HG03521 (cell line): ENCODE measurements at regions not wholly inside any gene's neighbourhood (a gene's known extent, or its start where the extent isn't known, plus 50 kb on each side); places are given as distances from the start of the nearest gene placed in this dataset.
"Not testable (repeated sequence)": the region's sequence is repeated elsewhere in the genome, so short reads cannot be mapped to it uniquely, and the experiment has no call there.

Experiments
- ATAC-seq: cut with Tn5 transposase; IDR thresholded peaks from one replicate; pipeline ENCODE4 v1.9.1; 2021; ENCODE audit warnings: mild to moderate bottlenecking, moderate library complexity; ENCODE audit not compliant: unreplicated experiment

DNA sequence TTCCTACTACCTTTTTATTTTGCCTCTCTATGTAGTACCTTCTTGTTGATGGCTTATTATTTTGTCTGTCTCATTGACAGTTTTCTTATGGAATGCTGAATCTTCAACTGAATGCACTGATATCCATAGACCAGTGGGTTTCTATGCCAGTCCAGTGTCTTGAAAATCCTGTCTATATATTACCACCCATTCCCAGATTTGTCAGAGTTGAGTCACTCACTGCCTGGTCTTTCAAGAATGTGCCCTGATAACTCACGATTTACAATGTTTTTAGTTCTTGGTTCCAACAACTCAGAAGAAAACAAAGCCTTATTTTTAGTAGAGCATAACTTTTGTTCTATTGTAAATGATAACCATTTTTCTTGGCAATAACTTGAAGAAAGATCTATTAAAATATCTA is 606.0 kb upstream of the PITX2 start:
- ATAC-seq: no peak

GRCh38 chr4:111230265-111230664 is 607.4 kb upstream of the PITX2 start:
- ATAC-seq: no peak

GRCh38 chr4:111231281-111231680 is 608.4 kb upstream of the PITX2 start:
- ATAC-seq: no peak

DNA sequence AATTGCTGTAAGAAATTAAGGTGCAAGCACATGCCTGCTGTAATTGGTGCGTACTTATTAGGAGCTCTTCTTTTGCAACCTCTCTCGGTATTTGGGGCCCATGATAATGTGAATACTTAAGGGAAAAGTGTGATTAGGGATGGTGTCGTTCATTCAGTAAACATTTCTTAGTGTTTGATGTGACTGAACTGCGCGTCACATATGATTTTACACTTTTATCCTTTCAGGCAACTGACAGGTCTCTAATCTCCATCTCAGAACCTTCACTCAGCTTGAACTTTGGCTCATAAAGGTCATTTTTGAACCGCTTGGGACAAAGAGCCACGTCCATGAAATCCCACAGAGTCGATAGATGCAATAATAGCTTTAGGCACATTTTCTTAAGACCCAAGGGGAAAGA is 612.1 kb upstream of the PITX2 start:
- no peak for ATAC-seq

- no peak for ATAC-seq
These were observed 641.0 kb upstream of the PITX2 start for GRCh38 chr4:111263836-111264235.

DNA sequence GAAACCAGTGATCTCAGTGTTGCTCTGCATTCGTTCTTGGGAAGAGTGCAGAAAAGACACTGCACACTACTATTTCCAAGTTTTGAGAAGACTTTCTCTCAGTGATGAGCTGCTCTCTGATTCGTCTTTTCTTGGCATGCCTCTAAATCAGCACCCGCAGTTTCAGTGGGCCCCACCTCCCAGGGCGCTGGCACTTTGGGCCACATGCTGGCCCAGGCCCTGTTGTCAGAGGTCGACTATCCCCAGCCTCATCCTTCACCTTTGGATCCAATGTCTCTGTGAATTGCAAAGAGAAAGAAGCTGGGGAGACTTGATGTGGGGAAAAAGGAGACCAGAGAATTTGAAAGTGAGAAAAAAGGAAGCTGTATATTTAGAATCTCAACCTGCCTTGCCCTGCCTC is 644.1 kb upstream of the PITX2 start:
- no peak for ATAC-seq

- ATAC-seq: no peak
These were observed 644.9 kb upstream of the PITX2 start for GRCh38 chr4:111267786-111268185.

DNA sequence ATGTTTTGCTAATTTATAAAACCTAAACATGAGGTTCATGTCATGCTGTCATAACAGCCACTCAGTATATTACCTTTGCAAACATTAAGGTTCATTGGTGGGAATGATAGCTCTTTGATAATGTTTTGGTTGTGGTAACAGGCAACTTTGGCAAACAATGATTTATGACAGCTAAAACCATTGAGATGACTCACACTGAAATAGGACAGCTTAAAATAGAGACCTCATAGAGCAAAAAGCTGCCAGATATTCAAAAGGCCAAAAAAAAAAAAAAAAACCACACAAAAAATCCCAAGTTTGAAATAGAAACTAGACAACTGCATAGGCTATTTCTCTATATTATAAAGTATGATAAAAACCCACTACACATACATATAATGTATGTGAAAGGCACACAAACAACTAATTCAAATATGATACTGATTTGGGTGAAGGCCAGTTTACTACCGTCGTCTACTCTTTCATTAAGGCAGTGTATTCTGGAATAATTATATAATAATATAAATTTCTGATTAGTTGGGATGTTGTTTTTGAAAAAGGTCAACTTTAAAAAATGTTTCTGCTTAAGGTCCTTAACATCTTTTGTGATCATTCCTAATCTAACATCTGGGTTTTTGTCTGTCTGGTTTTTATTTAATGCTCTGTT is 646.0 kb upstream of the PITX2 start:
- peak; percentile 66 for ATAC-seq

DNA sequence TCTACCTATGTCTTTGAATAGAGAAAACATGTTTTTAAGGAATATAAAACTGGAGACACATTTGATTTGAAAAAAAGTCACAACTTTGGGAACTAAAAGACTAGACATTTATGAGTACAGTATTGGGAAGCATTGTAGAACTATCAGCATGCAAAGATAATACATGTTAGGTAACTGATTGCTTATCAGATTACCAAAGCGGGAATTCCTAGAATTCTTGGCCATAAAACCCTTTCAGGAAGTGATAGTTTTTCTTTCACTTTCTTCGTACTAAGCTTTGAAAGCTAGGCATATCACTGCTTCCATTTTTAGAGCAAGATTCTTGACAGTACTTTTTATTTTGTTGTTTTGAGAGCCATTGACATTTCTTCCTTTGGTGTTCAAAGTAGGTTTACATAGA is 646.6 kb upstream of the PITX2 start:
- no peak for ATAC-seq

DNA sequence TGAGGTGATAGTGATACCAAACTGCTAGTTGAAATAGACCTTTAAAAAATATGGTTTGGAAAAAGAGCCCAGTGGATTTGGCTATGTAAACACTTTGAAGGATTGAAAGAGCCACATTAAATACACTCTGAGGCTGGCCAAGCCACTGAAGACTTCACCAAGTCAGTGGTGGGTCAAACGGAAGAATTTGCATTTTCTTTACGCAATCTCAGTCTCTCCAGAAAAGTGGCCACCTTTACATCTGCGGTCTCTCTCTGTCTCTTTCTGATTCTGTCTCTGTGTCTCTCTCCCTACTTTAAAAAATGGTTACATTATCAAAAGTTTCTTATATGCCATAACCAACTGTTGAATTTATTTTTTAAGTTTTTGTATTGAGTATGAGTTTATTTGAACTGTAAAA is 651.2 kb upstream of the PITX2 start:
- no peak for ATAC-seq

DNA sequence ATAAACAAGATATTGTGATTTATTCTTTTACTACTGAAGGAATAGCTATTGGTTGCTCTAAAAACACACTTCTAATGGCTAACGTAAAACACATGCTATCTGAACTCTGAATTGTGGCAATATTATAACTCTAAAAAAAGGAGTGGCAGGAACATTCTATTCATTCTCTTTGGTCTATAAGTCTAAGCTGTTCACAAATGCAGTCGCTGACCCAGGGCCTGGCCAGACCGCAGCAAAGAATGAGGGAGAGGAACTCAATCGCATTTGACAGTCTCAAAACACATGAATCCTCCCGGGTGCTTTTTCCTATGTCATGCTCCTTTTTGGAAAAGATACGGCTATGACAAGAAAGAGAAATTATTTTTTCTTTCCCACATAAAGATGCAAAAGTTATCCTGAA is 651.6 kb upstream of the PITX2 start:
- no peak for ATAC-seq

- no peak for ATAC-seq
These were observed 658.3 kb upstream of the PITX2 start for GRCh38 chr4:111281219-111281618.

GRCh38 chr4:111282035-111282434 is 659.2 kb upstream of the PITX2 start:
- ATAC-seq: no peak

DNA sequence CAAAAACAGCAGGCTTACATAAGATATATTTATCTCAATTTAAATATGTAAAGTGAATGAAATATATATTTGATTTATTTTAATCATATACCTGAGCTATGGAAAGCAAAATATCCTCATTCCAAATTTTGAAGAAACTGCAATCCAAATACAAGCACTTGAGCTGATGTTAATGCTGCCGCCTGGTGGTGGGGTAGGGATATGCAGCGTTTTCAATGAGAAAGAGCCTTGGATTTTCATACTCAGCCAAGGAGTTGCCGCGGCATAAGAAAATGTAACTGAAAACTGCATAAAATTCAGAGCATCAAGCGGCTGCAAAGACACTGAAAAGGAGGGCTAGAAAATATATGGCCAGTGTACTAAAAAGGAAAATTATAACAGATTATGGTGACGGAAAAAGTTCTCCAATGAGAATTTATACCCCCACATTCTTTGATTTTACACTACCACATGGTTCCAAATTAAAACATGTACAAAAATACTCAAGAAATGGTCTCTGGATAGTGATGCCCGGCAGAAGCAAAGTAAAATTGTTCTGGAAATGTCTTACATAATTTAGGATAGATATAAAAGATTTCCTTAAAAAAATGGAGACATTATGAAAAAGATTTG is 660.3 kb upstream of the PITX2 start:
- ATAC-seq: no peak

GRCh38 chr4:111296466-111296865 is 673.6 kb upstream of the PITX2 start:
- ATAC-seq: no peak

GRCh38 chr4:111303806-111304205 is 680.9 kb upstream of the PITX2 start:
- no peak for ATAC-seq

GRCh38 chr4:111323496-111323895 is 700.6 kb upstream of the PITX2 start:
- ATAC-seq: no peak

GRCh38 chr4:111323916-111324315 is 701.0 kb upstream of the PITX2 start:
- ATAC-seq: no peak

GRCh38 chr4:111326450-111326849 is 703.6 kb upstream of the PITX2 start:
- ATAC-seq: no peak

GRCh38 chr4:111330786-111331185 is 707.9 kb upstream of the PITX2 start:
- no peak for ATAC-seq

DNA sequence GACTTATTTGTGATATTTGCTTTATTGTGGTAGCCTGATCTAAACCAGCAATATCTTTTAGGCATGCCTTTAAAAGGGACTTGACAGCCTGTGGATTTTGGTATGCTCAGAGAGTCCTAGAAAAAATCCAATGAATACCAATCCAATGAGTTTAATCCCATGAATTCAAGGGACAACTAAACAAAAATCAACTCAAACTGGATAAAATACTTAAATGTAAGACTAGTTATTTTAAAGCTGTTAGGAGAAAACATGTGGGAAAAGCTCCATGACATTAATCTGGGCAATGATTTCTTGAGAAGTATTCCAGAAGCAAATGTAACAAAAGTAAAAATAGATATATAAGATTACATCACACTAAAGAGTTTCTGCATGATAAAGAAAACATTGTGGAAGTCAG is 711.5 kb upstream of the PITX2 start:
- ATAC-seq: no peak

- ATAC-seq: not testable (repeated sequence)
These were observed 714.5 kb upstream of the PITX2 start for GRCh38 chr4:111337186-111337876.
